SK-N-SH (cell line): ENCODE measurements at regions not wholly inside any gene's neighbourhood (a gene's known extent, or its start where the extent isn't known, plus 50 kb on each side); places are given as distances from the start of the nearest gene placed in this dataset.
"Not testable (repeated sequence)": the region's sequence is repeated elsewhere in the genome, so short reads cannot be mapped to it uniquely, and the experiment has no call there.

Experiments
- CTCF ChIP-seq: fragments of 200-600 bp; sonication (generic); IDR thresholded peaks from 2 replicates; pipeline ENCODE4 v1.6.1; 2017; ENCODE audit warnings: antibody characterized with exemption, mild to moderate bottlenecking, moderate library complexity
- EP300 ChIP-seq, 2 experiments: IDR thresholded peaks; 2 replicates each; pipeline versions ENCODE4 v1.4.0 to v1.6.1; 2012; ENCODE audit warnings: borderline replicate concordance in 1 of 2, low read depth in 1 of 2, low read length in 1 of 2
- GATA2 ChIP-seq: sonication (generic); formaldehyde crosslinking; IDR thresholded peaks from 2 replicates; pipeline ENCODE4 v1.5.0; 2020; ENCODE audit warnings: mild to moderate bottlenecking, missing genetic modification reagents
- TAF1 ChIP-seq: IDR thresholded peaks from 2 replicates; pipeline ENCODE4 v1.6.1; 2012; ENCODE audit warnings: low read depth, mild to moderate bottlenecking, low read length, moderate library complexity, borderline replicate concordance

GRCh38 chr12:8355531-8355930 lies 100.2 kb upstream of the CLEC6A start:
- not testable (repeated sequence) for TF ChIP-seq TAF1; EP300 (IDR thresholded peaks at IDR 0.05; ENCODE audit: borderline replicate concordance in 1 of 2, low read depth in 1 of 2, low read length in 1 of 2); CTCF; GATA2 (CRISPR knock-in tag)
